WTC11 (cell line): ENCODE measurements at regions not wholly inside any gene's neighbourhood (a gene's known extent, or its start where the extent isn't known, plus 50 kb on each side); places are given as distances from the start of the nearest gene placed in this dataset.

Experiments
- ATAC-seq: fragments of 200-7000 bp; cut with Tn5 transposase; 2 replicates; pipeline ENCODE4 v1.10.0; 2021; ENCODE audit warnings: mild to moderate bottlenecking, moderate library complexity
- CTCF ChIA-PET: fragments of 300-600 bp; sonication (Branson Sonifier 250); formaldehyde crosslinking; loops from one replicate; lab custom pipeline; 2021; ENCODE audit warnings: antibody characterized with exemption; lab: Charles Lee
- POLR2A ChIA-PET: fragments of 350-600 bp; sonication (Branson Sonifier 250); formaldehyde crosslinking; loops from one replicate; lab custom pipeline; 2021; ENCODE audit warnings: antibody characterized with exemption; lab: Charles Lee
- DNase-seq: peaks from one replicate; pipeline ENCODE4 v3.0.0; 2021; ENCODE audit warnings: low spot score
- H3K27ac Mint-ChIP-seq: 2 replicates; pipeline ENCODE4 v1.8.0; 2021; ENCODE audit warnings: mixed read lengths
- H3K27me3 Mint-ChIP-seq: 2 replicates; pipeline ENCODE4 v1.8.0; 2021; ENCODE audit warnings: low read depth, mild to moderate bottlenecking, moderate library complexity, mixed read lengths
- H3K36me3 Mint-ChIP-seq: 2 replicates; pipeline ENCODE4 v1.8.0; 2021; ENCODE audit warnings: mixed read lengths
- H3K4me1 Mint-ChIP-seq: 2 replicates; pipeline ENCODE4 v1.8.0; 2022; ENCODE audit warnings: mixed read lengths
- H3K4me3 Mint-ChIP-seq: 2 replicates; pipeline ENCODE4 v1.8.0; 2021; ENCODE audit warnings: mild to moderate bottlenecking, moderate library complexity, mixed read lengths
- H3K9me3 Mint-ChIP-seq: 2 replicates; pipeline ENCODE4 v1.8.0; 2021; ENCODE audit warnings: mixed read lengths
- EMX1 ChIP-seq: fragments of 250-450 bp; sonication (Bioruptor Pico); IDR thresholded peaks from 2 replicates; pipeline ENCODE4 v1.8.0; 2021; ENCODE audit warnings: mild to moderate bottlenecking
- FOXJ3 ChIP-seq: sonication (generic); formaldehyde crosslinking; IDR thresholded peaks from 2 replicates; pipeline ENCODE4 v1.9.0; 2021; ENCODE audit warnings: missing genetic modification reagents, mild to moderate bottlenecking, borderline replicate concordance
- IRF1 ChIP-seq: sonication (generic); formaldehyde crosslinking; IDR thresholded peaks from 2 replicates; pipeline ENCODE4 v1.8.0; 2023; ENCODE audit warnings: missing genetic modification reagents
- MLX ChIP-seq: sonication (generic); formaldehyde crosslinking; IDR thresholded peaks from 2 replicates; pipeline ENCODE4 v1.8.1; 2023; ENCODE audit warnings: mild to moderate bottlenecking, missing genetic modification reagents, moderate library complexity
- PRRX2 ChIP-seq: fragments of 250-450 bp; sonication (Bioruptor Pico); IDR thresholded peaks from 2 replicates; pipeline ENCODE4 v1.8.0; 2021; ENCODE audit warnings: mild to moderate bottlenecking
- RELA ChIP-seq: sonication (generic); formaldehyde crosslinking; IDR thresholded peaks from 2 replicates; pipeline ENCODE4 v1.8.1; 2022; ENCODE audit warnings: missing genetic modification reagents, mild to moderate bottlenecking, borderline replicate concordance
- ZBTB21 ChIP-seq: sonication (generic); formaldehyde crosslinking; IDR thresholded peaks from 2 replicates; pipeline ENCODE4 v1.8.1; 2023; ENCODE audit warnings: mild to moderate bottlenecking, missing genetic modification reagents, borderline replicate concordance
- ZNF121 ChIP-seq: sonication (generic); formaldehyde crosslinking; IDR thresholded peaks from 2 replicates; pipeline ENCODE4 v1.8.0; 2023; ENCODE audit warnings: missing genetic modification reagents
- ZNF263 ChIP-seq: sonication (generic); formaldehyde crosslinking; IDR thresholded peaks from 2 replicates; pipeline ENCODE4 v1.8.1; 2022; ENCODE audit warnings: low read depth, mild to moderate bottlenecking, moderate library complexity, missing genetic modification reagents
- ZNF317 ChIP-seq: sonication (generic); formaldehyde crosslinking; IDR thresholded peaks from 2 replicates; pipeline ENCODE4 v1.8.1; 2023; ENCODE audit warnings: low read depth, mild to moderate bottlenecking, moderate library complexity, missing genetic modification reagents, borderline replicate concordance
- TF ChIP-seq, protein P1 (sequence below): fragments of 250-450 bp; sonication (Bioruptor Pico); IDR thresholded peaks from 2 replicates; pipeline ENCODE4 v1.8.0; 2021; ENCODE audit warnings: mild to moderate bottlenecking
- TF ChIP-seq, protein P2 (sequence below): sonication (generic); formaldehyde crosslinking; IDR thresholded peaks from 2 replicates; pipeline ENCODE4 v1.8.1; 2022; ENCODE audit warnings: missing genetic modification reagents, borderline replicate concordance
- TF ChIP-seq, protein P3 (sequence below): sonication (generic); formaldehyde crosslinking; IDR thresholded peaks from 2 replicates; pipeline ENCODE4 v1.8.1; 2023; ENCODE audit warnings: mild to moderate bottlenecking, missing genetic modification reagents
- TF ChIP-seq, protein P4 (sequence below): sonication (generic); formaldehyde crosslinking; IDR thresholded peaks from 2 replicates; pipeline ENCODE4 v1.8.1; 2022; ENCODE audit warnings: mild to moderate bottlenecking, moderate library complexity, missing genetic modification reagents
- TF ChIP-seq, protein P5 (sequence below): fragments of 250-450 bp; sonication (Bioruptor Pico); IDR thresholded peaks from 2 replicates; pipeline ENCODE4 v1.9.0; 2021; ENCODE audit warnings: mild to moderate bottlenecking, borderline replicate concordance

DNA sequence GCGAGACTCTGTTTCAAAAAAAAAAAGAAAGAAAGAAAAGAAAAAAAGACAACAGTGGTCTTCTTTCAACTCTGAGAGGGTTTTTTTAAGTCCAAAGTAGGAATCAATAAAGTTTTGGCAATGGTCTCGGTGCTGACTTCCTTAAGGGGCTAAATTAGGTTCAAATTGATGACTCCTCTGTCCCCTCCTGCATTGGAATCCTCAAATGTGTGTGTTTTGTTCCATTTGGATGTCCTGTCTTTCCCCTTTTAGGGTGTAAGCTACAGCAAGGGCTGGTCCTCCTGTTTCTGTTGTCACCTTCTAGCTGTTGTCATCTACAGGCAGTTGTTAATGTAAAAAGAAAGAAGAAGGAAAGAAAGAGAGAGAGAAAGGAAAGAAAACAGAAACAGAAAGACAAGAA is 54.4 kb downstream of the PABIR2 start:
- Mint-ChIP-seq H3K36me3 (no peaks in the 10 kb centered on the region), H3K27ac (no peak overlapping the region), H3K4me1 (peaks cover 32% of the 10 kb centered on the region), H3K9me3 (0 out of 2 replicates have a peak, but pooled peaks cover 3% of the 10 kb centered on the region), H3K4me3 (no peak overlapping the region), H3K27me3 (peaks cover 7% of the 10 kb centered on the region)
- no peak for TF ChIP-seq MLX
- TF ChIP-seq, protein P1, sequence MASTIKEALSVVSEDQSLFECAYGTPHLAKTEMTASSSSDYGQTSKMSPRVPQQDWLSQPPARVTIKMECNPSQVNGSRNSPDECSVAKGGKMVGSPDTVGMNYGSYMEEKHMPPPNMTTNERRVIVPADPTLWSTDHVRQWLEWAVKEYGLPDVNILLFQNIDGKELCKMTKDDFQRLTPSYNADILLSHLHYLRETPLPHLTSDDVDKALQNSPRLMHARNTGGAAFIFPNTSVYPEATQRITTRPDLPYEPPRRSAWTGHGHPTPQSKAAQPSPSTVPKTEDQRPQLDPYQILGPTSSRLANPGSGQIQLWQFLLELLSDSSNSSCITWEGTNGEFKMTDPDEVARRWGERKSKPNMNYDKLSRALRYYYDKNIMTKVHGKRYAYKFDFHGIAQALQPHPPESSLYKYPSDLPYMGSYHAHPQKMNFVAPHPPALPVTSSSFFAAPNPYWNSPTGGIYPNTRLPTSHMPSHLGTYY: no peak
- TF ChIP-seq RELA (CRISPR knock-in tag): no peak
- no peak for TF ChIP-seq ZNF317 (CRISPR knock-in tag)
- TF ChIP-seq ZBTB21 (CRISPR knock-in tag): no peak
- TF ChIP-seq, protein P2, sequence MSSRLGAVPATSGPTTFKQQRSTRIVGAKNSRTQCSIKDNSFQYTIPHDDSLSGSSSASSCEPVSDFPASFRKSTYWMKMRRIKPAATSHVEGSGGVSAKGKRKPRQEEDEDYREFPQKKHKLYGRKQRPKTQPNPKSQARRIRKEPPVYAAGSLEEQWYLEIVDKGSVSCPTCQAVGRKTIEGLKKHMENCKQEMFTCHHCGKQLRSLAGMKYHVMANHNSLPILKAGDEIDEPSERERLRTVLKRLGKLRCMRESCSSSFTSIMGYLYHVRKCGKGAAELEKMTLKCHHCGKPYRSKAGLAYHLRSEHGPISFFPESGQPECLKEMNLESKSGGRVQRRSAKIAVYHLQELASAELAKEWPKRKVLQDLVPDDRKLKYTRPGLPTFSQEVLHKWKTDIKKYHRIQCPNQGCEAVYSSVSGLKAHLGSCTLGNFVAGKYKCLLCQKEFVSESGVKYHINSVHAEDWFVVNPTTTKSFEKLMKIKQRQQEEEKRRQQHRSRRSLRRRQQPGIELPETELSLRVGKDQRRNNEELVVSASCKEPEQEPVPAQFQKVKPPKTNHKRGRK: no peak
- TF ChIP-seq, protein P3, sequence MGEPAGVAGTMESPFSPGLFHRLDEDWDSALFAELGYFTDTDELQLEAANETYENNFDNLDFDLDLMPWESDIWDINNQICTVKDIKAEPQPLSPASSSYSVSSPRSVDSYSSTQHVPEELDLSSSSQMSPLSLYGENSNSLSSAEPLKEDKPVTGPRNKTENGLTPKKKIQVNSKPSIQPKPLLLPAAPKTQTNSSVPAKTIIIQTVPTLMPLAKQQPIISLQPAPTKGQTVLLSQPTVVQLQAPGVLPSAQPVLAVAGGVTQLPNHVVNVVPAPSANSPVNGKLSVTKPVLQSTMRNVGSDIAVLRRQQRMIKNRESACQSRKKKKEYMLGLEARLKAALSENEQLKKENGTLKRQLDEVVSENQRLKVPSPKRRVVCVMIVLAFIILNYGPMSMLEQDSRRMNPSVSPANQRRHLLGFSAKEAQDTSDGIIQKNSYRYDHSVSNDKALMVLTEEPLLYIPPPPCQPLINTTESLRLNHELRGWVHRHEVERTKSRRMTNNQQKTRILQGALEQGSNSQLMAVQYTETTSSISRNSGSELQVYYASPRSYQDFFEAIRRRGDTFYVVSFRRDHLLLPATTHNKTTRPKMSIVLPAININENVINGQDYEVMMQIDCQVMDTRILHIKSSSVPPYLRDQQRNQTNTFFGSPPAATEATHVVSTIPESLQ (CRISPR knock-in tag): no peak
- no peak for TF ChIP-seq PRRX2 (CRISPR knock-in tag)
- no peak for TF ChIP-seq FOXJ3 (CRISPR knock-in tag)
- TF ChIP-seq EMX1 (CRISPR knock-in tag): no peak
- TF ChIP-seq ZNF121 (CRISPR knock-in tag): no peak
- TF ChIP-seq ZNF263 (CRISPR knock-in tag): no peak
- TF ChIP-seq, protein P4, sequence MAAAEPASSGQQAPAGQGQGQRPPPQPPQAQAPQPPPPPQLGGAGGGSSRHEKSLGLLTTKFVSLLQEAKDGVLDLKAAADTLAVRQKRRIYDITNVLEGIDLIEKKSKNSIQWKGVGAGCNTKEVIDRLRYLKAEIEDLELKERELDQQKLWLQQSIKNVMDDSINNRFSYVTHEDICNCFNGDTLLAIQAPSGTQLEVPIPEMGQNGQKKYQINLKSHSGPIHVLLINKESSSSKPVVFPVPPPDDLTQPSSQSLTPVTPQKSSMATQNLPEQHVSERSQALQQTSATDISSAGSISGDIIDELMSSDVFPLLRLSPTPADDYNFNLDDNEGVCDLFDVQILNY (CRISPR knock-in tag): no peak
- TF ChIP-seq, protein P5, sequence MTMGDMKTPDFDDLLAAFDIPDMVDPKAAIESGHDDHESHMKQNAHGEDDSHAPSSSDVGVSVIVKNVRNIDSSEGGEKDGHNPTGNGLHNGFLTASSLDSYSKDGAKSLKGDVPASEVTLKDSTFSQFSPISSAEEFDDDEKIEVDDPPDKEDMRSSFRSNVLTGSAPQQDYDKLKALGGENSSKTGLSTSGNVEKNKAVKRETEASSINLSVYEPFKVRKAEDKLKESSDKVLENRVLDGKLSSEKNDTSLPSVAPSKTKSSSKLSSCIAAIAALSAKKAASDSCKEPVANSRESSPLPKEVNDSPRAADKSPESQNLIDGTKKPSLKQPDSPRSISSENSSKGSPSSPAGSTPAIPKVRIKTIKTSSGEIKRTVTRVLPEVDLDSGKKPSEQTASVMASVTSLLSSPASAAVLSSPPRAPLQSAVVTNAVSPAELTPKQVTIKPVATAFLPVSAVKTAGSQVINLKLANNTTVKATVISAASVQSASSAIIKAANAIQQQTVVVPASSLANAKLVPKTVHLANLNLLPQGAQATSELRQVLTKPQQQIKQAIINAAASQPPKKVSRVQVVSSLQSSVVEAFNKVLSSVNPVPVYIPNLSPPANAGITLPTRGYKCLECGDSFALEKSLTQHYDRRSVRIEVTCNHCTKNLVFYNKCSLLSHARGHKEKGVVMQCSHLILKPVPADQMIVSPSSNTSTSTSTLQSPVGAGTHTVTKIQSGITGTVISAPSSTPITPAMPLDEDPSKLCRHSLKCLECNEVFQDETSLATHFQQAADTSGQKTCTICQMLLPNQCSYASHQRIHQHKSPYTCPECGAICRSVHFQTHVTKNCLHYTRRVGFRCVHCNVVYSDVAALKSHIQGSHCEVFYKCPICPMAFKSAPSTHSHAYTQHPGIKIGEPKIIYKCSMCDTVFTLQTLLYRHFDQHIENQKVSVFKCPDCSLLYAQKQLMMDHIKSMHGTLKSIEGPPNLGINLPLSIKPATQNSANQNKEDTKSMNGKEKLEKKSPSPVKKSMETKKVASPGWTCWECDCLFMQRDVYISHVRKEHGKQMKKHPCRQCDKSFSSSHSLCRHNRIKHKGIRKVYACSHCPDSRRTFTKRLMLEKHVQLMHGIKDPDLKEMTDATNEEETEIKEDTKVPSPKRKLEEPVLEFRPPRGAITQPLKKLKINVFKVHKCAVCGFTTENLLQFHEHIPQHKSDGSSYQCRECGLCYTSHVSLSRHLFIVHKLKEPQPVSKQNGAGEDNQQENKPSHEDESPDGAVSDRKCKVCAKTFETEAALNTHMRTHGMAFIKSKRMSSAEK (CRISPR knock-in tag): no peak
- no peak for TF ChIP-seq IRF1 (CRISPR knock-in tag)
- DNase-seq: no peak
- POLR2A ChIA-PET: no interaction called here
- no peak for ATAC-seq
- CTCF ChIA-PET: no interaction called here
